HT1080 (cell line): ENCODE measurements at regions not wholly inside any gene's neighbourhood (a gene's known extent, or its start where the extent isn't known, plus 50 kb on each side); places are given as distances from the start of the nearest gene placed in this dataset.

ENCODE experiments used
- DNase-seq: peaks from one replicate; pipeline ENCODE4 v3.0.0-alpha.2; 2015; ENCODE audit warnings: low read depth

GRCh38 chr10:8227246-8227645 lies 172.8 kb downstream of the GATA3 start:
- DNase-seq: no peak

- DNase-seq: no peak
These were observed 174.7 kb downstream of the GATA3 start for GRCh38 chr10:8229153-8229552.

GRCh38 chr10:8230902-8231301 lies 176.4 kb downstream of the GATA3 start:
- DNase-seq: no peak

GRCh38 chr10:8233049-8233448 lies 178.6 kb downstream of the GATA3 start:
- DNase-seq: no peak

DNA sequence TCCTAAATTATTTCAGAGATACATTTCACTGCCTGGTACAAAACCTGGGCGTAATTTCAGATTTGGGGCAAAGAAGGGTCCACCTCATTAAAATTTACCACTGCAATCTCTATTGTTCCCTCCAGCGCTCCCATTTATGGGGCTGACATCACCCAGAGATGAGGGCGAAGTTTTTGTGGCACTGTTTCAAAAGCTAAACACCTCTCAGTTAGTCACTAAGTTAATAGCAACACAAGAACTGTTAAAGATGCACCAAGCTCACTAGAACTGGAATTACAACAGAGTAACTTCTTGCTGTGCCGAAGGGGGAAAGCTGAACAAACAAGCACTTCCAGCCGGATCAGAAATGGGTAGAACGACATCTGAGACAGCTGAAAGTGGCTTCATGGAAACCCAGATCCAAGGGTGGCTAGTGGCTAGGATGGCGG lies 179.4 kb downstream of the GATA3 start:
- DNase-seq: no peak

DNA sequence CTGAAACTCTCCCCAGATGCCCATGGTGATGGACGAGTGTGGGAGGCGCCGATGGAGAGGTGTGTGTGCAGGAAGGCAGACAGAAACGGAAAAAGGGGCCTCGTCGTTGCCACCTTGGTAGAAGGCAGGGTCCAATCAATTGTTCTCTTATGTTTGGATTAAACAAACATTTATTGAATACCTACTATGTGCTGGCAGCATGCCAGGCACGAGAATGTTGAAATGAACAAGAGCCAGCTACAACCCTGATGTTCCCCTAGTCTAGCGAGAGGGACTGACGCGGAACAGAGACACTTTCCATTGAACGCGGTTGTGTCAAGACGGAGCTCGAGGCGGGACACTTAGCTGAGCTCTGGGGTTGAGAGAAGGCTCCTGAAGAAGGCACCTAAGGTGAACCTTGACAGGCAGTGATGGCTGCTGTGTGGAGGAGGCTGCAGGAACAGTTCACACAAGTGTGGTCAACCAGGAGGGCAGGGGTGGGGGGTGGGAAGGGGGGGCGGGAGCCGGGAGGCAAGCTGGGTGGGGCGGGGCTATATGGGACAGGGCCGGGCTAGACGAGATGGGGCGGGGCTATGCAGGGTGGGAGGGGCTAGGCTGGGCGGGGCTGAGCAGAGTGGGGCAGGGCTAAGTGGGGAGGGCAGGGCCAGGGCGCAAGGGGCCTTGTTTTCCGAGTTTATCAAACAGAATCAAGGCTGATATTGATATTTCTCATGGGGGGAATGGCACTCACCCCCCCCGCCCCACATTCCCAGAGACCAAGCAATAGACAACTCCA lies 181.0 kb downstream of the GATA3 start:
- DNase-seq: no peak

GRCh38 chr10:8238986-8239385 lies 184.5 kb downstream of the GATA3 start:
- DNase-seq: no peak

DNA sequence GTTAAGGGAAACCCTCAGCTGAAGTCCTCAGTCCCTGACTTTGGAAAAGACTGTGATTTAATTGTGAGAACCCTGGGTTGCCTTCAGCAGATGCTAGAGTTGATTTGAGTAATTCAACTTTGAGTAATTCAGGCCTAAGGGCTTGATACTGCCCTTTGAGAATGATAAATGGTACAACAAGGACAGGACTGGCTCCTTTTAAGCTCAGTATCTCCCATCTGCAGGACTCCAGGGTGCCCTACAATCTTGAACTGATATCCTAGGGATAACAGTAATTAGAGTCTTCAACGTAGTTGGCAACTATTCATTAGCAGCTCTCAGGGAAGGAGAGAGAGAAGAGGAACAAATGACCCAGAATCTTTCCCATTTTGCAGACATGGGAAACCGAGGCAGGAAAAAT lies 186.4 kb downstream of the GATA3 start:
- DNase-seq: no peak

DNA sequence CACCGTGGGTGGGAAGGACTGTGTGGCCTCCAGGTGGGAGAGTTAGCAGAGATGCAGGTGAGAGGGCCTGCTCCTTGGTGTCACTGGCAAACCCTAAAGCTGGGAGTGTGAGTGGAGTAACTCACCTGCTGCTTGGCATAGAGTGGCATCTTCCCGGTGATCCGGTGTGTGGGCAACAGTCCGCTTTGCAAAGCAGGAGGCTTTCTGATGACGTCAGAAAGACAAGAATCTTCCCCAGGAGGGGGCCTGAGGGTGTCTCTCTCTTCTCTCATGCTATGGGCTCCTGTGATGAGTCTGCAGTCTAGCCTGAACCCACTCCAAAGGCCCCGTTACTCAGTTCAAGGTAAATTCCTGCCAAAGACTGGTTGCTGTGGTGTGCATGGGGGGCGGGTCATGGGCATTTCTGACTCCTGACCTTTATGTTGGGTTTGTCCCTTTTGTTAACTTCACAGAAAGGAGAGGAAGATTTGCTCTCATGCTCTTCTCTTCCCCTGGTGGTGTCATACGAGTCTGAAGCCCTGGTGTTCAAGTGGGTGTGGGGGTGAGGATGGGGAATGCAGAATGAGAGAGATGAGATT lies 187.9 kb downstream of the GATA3 start:
- no peak for DNase-seq

- no peak for DNase-seq
These were observed 190.8 kb downstream of the GATA3 start for GRCh38 chr10:8245131-8245813.

- no peak for DNase-seq
These were observed 191.3 kb downstream of the GATA3 start for GRCh38 chr10:8245814-8246142.

- no peak for DNase-seq
These were observed 192.1 kb downstream of the GATA3 start for GRCh38 chr10:8246548-8246947.

GRCh38 chr10:8247191-8247590 lies 192.7 kb downstream of the GATA3 start:
- no peak for DNase-seq

GRCh38 chr10:8248868-8249267 lies 194.4 kb downstream of the GATA3 start:
- no peak for DNase-seq

GRCh38 chr10:8254350-8254749 lies 199.9 kb downstream of the GATA3 start:
- no peak for DNase-seq

GRCh38 chr10:8255301-8255700 lies 200.8 kb downstream of the GATA3 start:
- DNase-seq: no peak

DNA sequence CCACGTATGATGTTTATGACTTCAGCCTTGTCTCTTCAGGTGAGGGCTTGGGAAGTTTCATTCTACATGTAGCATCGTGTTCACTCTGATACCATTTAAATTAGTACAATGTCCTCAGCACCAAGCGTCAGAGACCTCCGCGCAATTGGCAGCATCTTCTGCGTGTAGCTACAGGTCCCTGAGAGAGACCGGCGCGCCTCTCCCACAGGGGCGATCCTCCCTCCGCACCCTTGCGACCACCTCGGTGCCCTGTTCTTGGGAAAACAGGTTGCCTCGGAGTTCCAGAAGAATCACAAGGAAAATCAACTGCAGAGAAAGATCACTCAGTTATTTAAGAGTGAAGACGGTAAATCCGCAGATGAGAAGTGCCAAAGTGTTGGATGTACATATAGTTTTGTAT lies 206.2 kb downstream of the GATA3 start:
- no peak for DNase-seq

DNA sequence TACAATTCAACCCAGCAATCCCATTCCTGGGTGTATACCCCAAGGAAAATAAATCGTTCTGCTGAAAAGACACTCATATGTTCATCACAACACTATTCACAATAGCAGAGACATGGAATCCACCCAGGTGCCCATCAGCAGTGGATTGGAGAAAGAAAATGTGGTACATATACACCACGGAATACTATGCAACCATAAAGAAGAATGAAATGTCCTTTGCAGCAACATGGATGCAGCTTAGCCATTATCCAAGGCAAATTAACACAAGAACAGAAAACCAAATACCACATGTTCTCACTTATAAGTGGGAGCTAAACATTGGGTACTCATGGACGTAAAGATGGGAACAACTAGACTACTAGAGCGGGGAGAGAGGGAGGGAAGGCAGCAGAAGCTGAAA lies 207.8 kb downstream of the GATA3 start:
- DNase-seq: no peak

DNA sequence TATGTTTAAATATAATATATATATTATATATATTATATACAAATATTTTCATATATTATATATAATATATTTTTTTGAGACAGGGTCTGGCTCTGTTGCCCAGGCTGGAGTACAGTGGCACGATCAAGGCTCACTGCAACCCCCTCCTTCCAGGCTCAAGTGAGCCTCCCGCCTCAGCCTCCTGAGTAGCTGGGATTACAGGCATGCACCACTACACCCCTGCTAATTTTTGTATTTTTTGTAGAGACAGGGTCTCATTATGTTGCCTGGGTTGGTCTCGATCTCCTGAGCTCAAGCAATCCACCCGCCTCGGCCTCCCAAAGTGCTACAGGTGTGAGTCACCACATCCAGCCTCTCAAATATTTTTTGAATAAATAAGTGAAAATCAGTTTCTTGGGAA lies 215.5 kb downstream of the GATA3 start:
- DNase-seq: no peak

GRCh38 chr10:8272794-8273425 lies 218.4 kb downstream of the GATA3 start:
- no peak for DNase-seq

- no peak for DNase-seq
These were observed 219.3 kb downstream of the GATA3 start for GRCh38 chr10:8273749-8274148.

- no peak for DNase-seq
These were observed 221.4 kb downstream of the GATA3 start for GRCh38 chr10:8275911-8276310.
